Fibroblast of upper back skin (primary cell): ENCODE measurements at regions not wholly inside any gene's neighbourhood (a gene's known extent, or its start where the extent isn't known, plus 50 kb on each side); places are given as distances from the start of the nearest gene placed in this dataset.

Experiments
- DNase-seq: peaks from one replicate; pipeline ENCODE4 v3.0.0-alpha.2; 2013

- no peak for DNase-seq
Observed at GRCh38 chr2:128543646-128544045, 225.0 kb upstream of the HS6ST1 start.

GRCh38 chr2:128544321-128545037, 225.8 kb upstream of the HS6ST1 start:
- no peak for DNase-seq

- DNase-seq = no peak
Observed at GRCh38 chr2:128545085-128545484, 226.4 kb upstream of the HS6ST1 start.

GRCh38 chr2:128545829-128546228, 227.2 kb upstream of the HS6ST1 start:
- no peak for DNase-seq

GRCh38 chr2:128547667-128548066, 229.0 kb upstream of the HS6ST1 start:
- DNase-seq = no peak

- DNase-seq = no peak
Observed at GRCh38 chr2:128548461-128548891, 229.8 kb upstream of the HS6ST1 start.

GRCh38 chr2:128549094-128549493, 230.4 kb upstream of the HS6ST1 start:
- no peak for DNase-seq

GRCh38 chr2:128549646-128550260, 231.1 kb upstream of the HS6ST1 start:
- peak; percentile 54 for DNase-seq

GRCh38 chr2:128550389-128550788, 231.7 kb upstream of the HS6ST1 start:
- no peak for DNase-seq

GRCh38 chr2:128550801-128551416, 232.2 kb upstream of the HS6ST1 start:
- no peak for DNase-seq

GRCh38 chr2:128551435-128551834, 232.8 kb upstream of the HS6ST1 start:
- no peak for DNase-seq

- no peak for DNase-seq
Observed at GRCh38 chr2:128552141-128552805, 233.6 kb upstream of the HS6ST1 start.

- DNase-seq = no peak
Observed at GRCh38 chr2:128552806-128553551, 234.3 kb upstream of the HS6ST1 start.

GRCh38 chr2:128554151-128554769, 235.6 kb upstream of the HS6ST1 start:
- DNase-seq = no peak

- no peak for DNase-seq
Observed at GRCh38 chr2:128555433-128555832, 236.8 kb upstream of the HS6ST1 start.

GRCh38 chr2:128556089-128556488, 237.4 kb upstream of the HS6ST1 start:
- DNase-seq = no peak

- DNase-seq = no peak
Observed at GRCh38 chr2:128556633-128557032, 238.0 kb upstream of the HS6ST1 start.

GRCh38 chr2:128557069-128557468, 238.4 kb upstream of the HS6ST1 start:
- no peak for DNase-seq

GRCh38 chr2:128557831-128558241, 239.2 kb upstream of the HS6ST1 start:
- DNase-seq = peak; percentile 83

- DNase-seq = no peak
Observed at GRCh38 chr2:128558441-128558840, 239.8 kb upstream of the HS6ST1 start.

- no peak for DNase-seq
Observed at GRCh38 chr2:128558895-128559532, 240.3 kb upstream of the HS6ST1 start.
